H9 (cell line): ENCODE measurements at regions not wholly inside any gene's neighbourhood (a gene's known extent, or its start where the extent isn't known, plus 50 kb on each side); places are given as distances from the start of the nearest gene placed in this dataset.

Experiments
- DNase-seq: peaks from one replicate; pipeline ENCODE4 v3.0.0-alpha.2; 2017
- H2AFZ ChIP-seq: one replicate; pipeline ENCODE4 v1.6.1; 2013; ENCODE audit warnings: mild to moderate bottlenecking, low read length, control low read depth, moderate library complexity
- H2AK5ac ChIP-seq: 2 replicates; pipeline ENCODE4 v1.6.1; 2013; ENCODE audit warnings: low read length, control low read depth, mixed read lengths; ENCODE audit not compliant: insufficient read length
- H2BK120ac ChIP-seq: one replicate; pipeline ENCODE4 v1.6.1; 2013; ENCODE audit warnings: low read depth, mild to moderate bottlenecking, low read length, control low read depth, inconsistent platforms; ENCODE audit not compliant: poor library complexity, severe bottlenecking
- H2BK12ac ChIP-seq: 2 replicates; pipeline ENCODE4 v1.6.1; 2013; ENCODE audit warnings: low read length, control low read depth, mixed read lengths, low read depth; ENCODE audit not compliant: insufficient read length
- H2BK15ac ChIP-seq: 2 replicates; pipeline ENCODE4 v1.6.1; 2013; ENCODE audit warnings: low read depth, low read length, control low read depth
- H2BK20ac ChIP-seq: one replicate; pipeline ENCODE4 v1.6.1; 2013; ENCODE audit warnings: low read depth, mild to moderate bottlenecking, low read length, control low read depth, inconsistent platforms; ENCODE audit not compliant: poor library complexity, severe bottlenecking
- H2BK5ac ChIP-seq: 2 replicates; pipeline ENCODE4 v1.6.1; 2013; ENCODE audit warnings: low read length, control low read depth, mixed read lengths; ENCODE audit not compliant: insufficient read length
- H3K14ac ChIP-seq: 2 replicates; pipeline ENCODE4 v1.6.1; 2013; ENCODE audit warnings: low read length, control low read depth; ENCODE audit not compliant: insufficient read depth
- H3K18ac ChIP-seq: 2 replicates; pipeline ENCODE4 v1.6.1; 2013; ENCODE audit warnings: low read depth, mild to moderate bottlenecking, mixed read lengths, low read length, control low read depth; ENCODE audit not compliant: insufficient read length
- H3K23ac ChIP-seq: 2 replicates; pipeline ENCODE4 v1.6.1; 2013; ENCODE audit warnings: low read length, control low read depth, mixed read lengths, low read depth; ENCODE audit not compliant: insufficient read length
- H3K23me2 ChIP-seq: 2 replicates; pipeline ENCODE4 v1.6.1; 2013; ENCODE audit warnings: low read depth, mild to moderate bottlenecking, mixed read lengths, low read length, control low read depth; ENCODE audit not compliant: insufficient read length, poor library complexity, severe bottlenecking
- H3K27ac ChIP-seq: 2 replicates; pipeline ENCODE4 v1.5.1; 2013; ENCODE audit warnings: low read length, control low read depth, mixed read lengths, low read depth; ENCODE audit not compliant: insufficient read length
- H3K27me3 ChIP-seq: 2 replicates; pipeline ENCODE4 v1.6.1; 2013; ENCODE audit warnings: low read length, control low read depth, inconsistent platforms; ENCODE audit not compliant: insufficient read depth
- H3K4ac ChIP-seq: 2 replicates; pipeline ENCODE4 v1.6.1; 2013; ENCODE audit warnings: low read depth, mild to moderate bottlenecking, control low read depth, inconsistent platforms, low read length, moderate library complexity
- H3K4me1 ChIP-seq: 2 replicates; pipeline ENCODE4 v1.6.1; 2013; ENCODE audit warnings: low read length, control low read depth, inconsistent platforms; ENCODE audit not compliant: insufficient read depth
- H3K4me2 ChIP-seq: 2 replicates; pipeline ENCODE4 v1.6.1; 2013; ENCODE audit warnings: low read length, control low read depth, mixed read lengths; ENCODE audit not compliant: insufficient read length, insufficient read depth
- H3K56ac ChIP-seq: 2 replicates; pipeline ENCODE4 v1.6.1; 2013; ENCODE audit warnings: low read depth, mild to moderate bottlenecking, mixed read lengths, low read length, control low read depth; ENCODE audit not compliant: insufficient read length
- H3K79me1 ChIP-seq: 2 replicates; pipeline ENCODE4 v1.6.1; 2013; ENCODE audit warnings: low read depth, mild to moderate bottlenecking, moderate library complexity, low read length, control low read depth, inconsistent platforms; ENCODE audit not compliant: insufficient read depth, poor library complexity, severe bottlenecking
- H3K79me2 ChIP-seq: 2 replicates; pipeline ENCODE4 v1.6.1; 2013; ENCODE audit warnings: low read length, control low read depth, inconsistent platforms; ENCODE audit not compliant: insufficient read depth
- H3K9ac ChIP-seq: 2 replicates; pipeline ENCODE4 v1.6.1; 2013; ENCODE audit warnings: low read length, control low read depth, mixed read lengths; ENCODE audit not compliant: insufficient read length; ENCODE audit errors: extremely low read depth
- H3K9me3 ChIP-seq: one replicate; pipeline ENCODE4 v1.6.1; 2013; ENCODE audit warnings: low read depth, low read length, inconsistent platforms; ENCODE audit not compliant: control insufficient read depth
- H3T11ph ChIP-seq: one replicate; pipeline ENCODE4 v1.6.1; 2013; ENCODE audit warnings: mild to moderate bottlenecking, low read length, control low read depth, inconsistent platforms
- H4K20me1 ChIP-seq: one replicate; pipeline ENCODE4 v1.6.1; 2013; ENCODE audit not compliant: control insufficient read depth, insufficient read length, insufficient read depth
- H4K5ac ChIP-seq: 2 replicates; pipeline ENCODE4 v1.6.1; 2013; ENCODE audit warnings: low read depth, mild to moderate bottlenecking, mixed read lengths, low read length, control low read depth; ENCODE audit not compliant: insufficient read length
- H4K8ac ChIP-seq: replicated peaks from 2 replicates; pipeline ENCODE4 v1.6.1; 2013; ENCODE audit warnings: low read length, control low read depth, mixed read lengths, low read depth; ENCODE audit not compliant: insufficient read length
- H4K91ac ChIP-seq: 2 replicates; pipeline ENCODE4 v1.6.1; 2013; ENCODE audit warnings: low read depth, mild to moderate bottlenecking, moderate library complexity, mixed read lengths, low read length, control low read depth; ENCODE audit not compliant: insufficient read length
- H3K27ac Mint-ChIP-seq, 3 experiments: 2 replicates in 2 of 3; 3 replicates in 1 of 3; pipeline ENCODE4 v1.8.0; 2020 to 2021; ENCODE audit warnings: mixed read lengths in 3 of 3, mild to moderate bottlenecking in 1 of 3, moderate library complexity in 1 of 3
- H3K27me3 Mint-ChIP-seq: 2 replicates; pipeline ENCODE4 v1.8.0; 2021; ENCODE audit warnings: low read depth, mild to moderate bottlenecking, moderate library complexity, mixed read lengths
- H3K36me3 Mint-ChIP-seq, 3 experiments: 2 replicates in 2 of 3; 3 replicates in 1 of 3; pipeline ENCODE4 v1.8.0; 2020 to 2021; ENCODE audit warnings: low read depth in 3 of 3, mixed read lengths in 3 of 3; ENCODE audit not compliant: insufficient read depth in 1 of 3
- H3K4me1 Mint-ChIP-seq, 2 experiments: 2 replicates each; pipeline ENCODE4 v1.8.0; 2020; ENCODE audit warnings: mixed read lengths in 2 of 2
- H3K4me3 Mint-ChIP-seq, 2 experiments: 2 replicates in 1 of 2; 3 replicates in 1 of 2; pipeline ENCODE4 v1.8.0; 2020 to 2021; ENCODE audit warnings: mild to moderate bottlenecking in 2 of 2, mixed read lengths in 2 of 2, moderate library complexity in 1 of 2
- H3K9me3 Mint-ChIP-seq, 2 experiments: 2 replicates in 1 of 2; 3 replicates in 1 of 2; pipeline ENCODE4 v1.8.0; 2020; ENCODE audit warnings: mild to moderate bottlenecking in 2 of 2, mixed read lengths in 2 of 2, moderate library complexity in 1 of 2
- CTCF ChIP-seq: fragments of 200-600 bp; sonication (generic); conservative IDR thresholded peaks from 3 replicates; pipeline ENCODE4 v1.8.0; 2021; ENCODE audit warnings: antibody characterized with exemption, mild to moderate bottlenecking
- WGBS: extraction: QIAGEN DNeasy Blood & Tissue Kit; methylation state at CpG from one replicate; pipeline ENCODE4 v1.1.7; 2013; ENCODE audit warnings: missing lambda C conversion rate, low lambda C conversion rate, mixed read lengths; ENCODE audit not compliant: insufficient read length; ENCODE audit errors: extremely low coverage; 5-methylcytosine and 5-hydroxymethylcytosine counted together

- Mint-ChIP-seq H3K27me3 (no peaks in the 10 kb centered on the region; the same call in 1 of the 2 replicates), H3K27ac (no peak overlapping the region), H3K9me3 (no peaks in the 10 kb centered on the region; a peak in 1 of 5 replicates), H3K4me1 (peaks cover 9 to 11% of the 10 kb centered on the region in 2 experiments), H3K4me3 (no peak overlapping the region), H3K36me3 (no peaks in the 10 kb centered on the region)
- Histone ChIP-seq H3K4me1 (peaks cover 4% of the 10 kb centered on the region; the same call in 1 of the 2 replicates), H3K79me2 (no peaks in the 10 kb centered on the region), H3T11ph (no peak overlapping the region), H2BK12ac (no peak overlapping the region), H3K79me1 (no peaks in the 10 kb centered on the region), H2AK5ac (no peak overlapping the region), H3K27ac (no peak overlapping the region), H4K5ac (no peak overlapping the region), H2BK120ac (no peak overlapping the region), H4K8ac (no peak overlapping the region), H4K20me1 (no peaks in the 10 kb centered on the region), H2AFZ (no peak overlapping the region), H3K9ac (no peak overlapping the region), H3K56ac (no peak overlapping the region), H3K23me2 (no peaks in the 10 kb centered on the region), H2BK5ac (no peak overlapping the region), H3K4ac (no peak overlapping the region), H3K23ac (no peak overlapping the region), H4K91ac (no peak overlapping the region), H3K27me3 (no peaks in the 10 kb centered on the region), H3K18ac (no peak overlapping the region), H3K14ac (no peak overlapping the region), H2BK15ac (no peak overlapping the region), H3K9me3 (no peaks in the 10 kb centered on the region), H3K4me2 (no peak overlapping the region), H2BK20ac (no peak overlapping the region)
- no peak for DNase-seq
- no CpG with 5 or more reads among the region's 2 CpGs for WGBS
- TF ChIP-seq CTCF = no peak
Measured at GRCh38 chr13:36606060-36606459, 67.8 kb upstream of the SERTM1 start.
